ENCODE measurements at regions not wholly inside any gene's neighbourhood (a gene's known extent, or its start where the extent isn't known, plus 50 kb on each side); places are given as distances from the start of the nearest gene placed in this dataset.

DNA sequence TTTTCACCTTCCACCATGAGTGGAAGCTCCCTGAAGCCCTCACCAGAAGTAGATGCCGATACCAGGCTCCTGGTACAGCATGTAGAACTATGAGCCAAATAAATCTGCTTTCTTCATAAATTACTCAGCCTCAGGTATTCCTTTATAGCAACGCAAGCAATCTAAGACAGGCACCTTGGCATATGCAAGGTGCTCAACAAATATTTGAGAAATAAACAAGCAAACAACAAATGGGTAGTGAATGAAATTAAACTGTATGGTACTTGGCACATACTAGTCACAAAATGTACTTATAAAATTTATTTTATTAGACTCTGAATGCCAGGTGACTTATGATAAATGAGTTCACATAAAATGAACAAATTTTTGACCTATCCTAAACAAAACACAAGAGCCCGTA, 220.3 kb downstream of the MAFB start:
- TF ChIP-seq EZH2 (IDR thresholded peaks at IDR 0.05; ENCODE audit: low read depth) (no peak), CTCF (conservative IDR thresholded peaks at IDR 0.05) (no peak)
- BruUV-seq (replicated peaks): no TSS peak
- Histone ChIP-seq H3K79me2 (ENCODE audit: low read depth) (no peaks in the 10 kb centered on the region), H4K20me1 (ENCODE audit: insufficient read depth) (no peaks in the 10 kb centered on the region), H3F3A (ENCODE audit: insufficient read depth, low read depth) (no peaks in the 10 kb centered on the region), H3K4me1 (replicated peaks; ENCODE audit: insufficient read depth) (no peaks in the 10 kb centered on the region), H3K4me2 (no peak overlapping the region), H2AFZ (no peak overlapping the region), H3K4me3 (no peak overlapping the region), H3K36me3 (ENCODE audit: low read depth) (no peaks in the 10 kb centered on the region), H3K9me3 (ENCODE audit: insufficient read depth, low read depth) (no peaks in the 10 kb centered on the region), H3K27ac (no peak overlapping the region), H3K27me3 (ENCODE audit: insufficient read depth, low read depth) (no peaks in the 10 kb centered on the region), H3K9me2 (ENCODE audit: insufficient read depth) (no peaks in the 10 kb centered on the region)
- ChIA-PET POLR2A (ENCODE audit: unreplicated experiment) (no interaction called here), CTCF (no interaction called here)
- no peak for DNase-seq
- intact Hi-C loops (cut with micrococcal nuclease; ENCODE audit: unreplicated experiment): no loop called here

DNA sequence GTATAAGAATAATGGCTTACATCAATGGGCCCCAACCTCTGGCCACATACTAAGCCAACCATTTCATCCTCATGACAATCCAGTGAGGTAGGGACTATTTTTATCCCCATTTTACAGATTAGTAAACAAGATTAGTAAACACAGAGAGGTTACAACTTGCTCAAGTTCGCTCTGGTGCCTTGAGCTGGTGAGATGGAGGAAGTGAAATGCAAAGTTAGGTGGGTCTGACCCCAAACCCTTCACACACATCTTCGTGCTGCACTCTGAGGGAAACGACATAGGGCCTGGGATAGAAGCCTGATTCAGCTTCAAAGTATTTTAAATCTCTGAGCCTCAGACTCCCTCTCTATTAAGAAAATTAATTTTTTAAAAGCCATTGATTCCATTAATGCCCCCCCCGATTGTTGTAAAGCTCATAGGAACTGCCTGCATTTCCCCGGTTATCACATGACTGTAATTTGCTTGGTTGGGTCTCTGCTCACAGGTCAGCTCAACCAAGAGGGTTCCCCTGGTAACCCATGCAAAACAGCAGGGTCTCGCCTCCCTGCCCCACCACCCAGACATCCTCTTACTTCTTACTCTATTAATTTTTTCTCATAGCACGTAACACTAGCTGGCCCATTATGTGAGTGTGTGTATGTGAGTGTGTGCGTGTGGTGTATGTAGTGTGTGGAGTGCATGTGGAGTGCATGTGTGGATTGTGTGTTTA, 221.2 kb downstream of the MAFB start:
- POLR2A ChIA-PET (ENCODE audit: unreplicated experiment): no interaction called here
- no TSS peak for BruUV-seq (replicated peaks)
- H4K20me1 ChIP-seq (ENCODE audit: insufficient read depth): no peaks in the 10 kb centered on the region

DNA sequence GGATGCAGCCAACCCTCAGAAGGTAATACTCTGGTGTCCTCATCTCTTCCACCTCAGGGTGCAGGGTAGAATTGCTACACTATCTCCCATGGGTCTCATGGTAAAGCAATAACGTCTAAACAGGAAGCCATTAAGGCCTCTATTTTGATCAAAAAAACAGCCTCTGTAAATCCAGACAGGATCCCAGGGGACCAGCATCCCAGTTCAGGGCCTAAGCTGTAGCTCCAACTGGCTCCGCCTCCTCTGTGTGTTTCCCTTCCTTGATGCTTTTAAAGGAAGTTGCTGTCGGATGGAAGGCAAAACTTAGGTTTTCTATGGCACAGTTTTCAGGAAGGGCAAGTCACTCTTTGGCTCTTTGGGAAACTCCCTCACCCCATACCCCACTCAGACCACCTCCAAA, 222.0 kb downstream of the MAFB start:
- Histone ChIP-seq H3K4me1 (replicated peaks; ENCODE audit: insufficient read depth) (no peaks in the 10 kb centered on the region), H3K9me2 (ENCODE audit: insufficient read depth) (no peaks in the 10 kb centered on the region), H3K27ac (no peak overlapping the region), H3K4me3 (no peak overlapping the region), H3K27me3 (ENCODE audit: insufficient read depth, low read depth) (no peaks in the 10 kb centered on the region), H3K36me3 (ENCODE audit: low read depth) (no peaks in the 10 kb centered on the region), H2AFZ (no peak overlapping the region), H3F3A (ENCODE audit: insufficient read depth, low read depth) (no peaks in the 10 kb centered on the region), H4K20me1 (ENCODE audit: insufficient read depth) (no peaks in the 10 kb centered on the region), H3K9me3 (ENCODE audit: insufficient read depth, low read depth) (no peaks in the 10 kb centered on the region), H3K4me2 (no peak overlapping the region), H3K79me2 (ENCODE audit: low read depth) (no peaks in the 10 kb centered on the region)
- POLR2A ChIA-PET (ENCODE audit: unreplicated experiment): no interaction called here
- no peak for DNase-seq
- no TSS peak for BruUV-seq (replicated peaks)
- TF ChIP-seq EZH2 (IDR thresholded peaks at IDR 0.05; ENCODE audit: low read depth) (no peak), CTCF (conservative IDR thresholded peaks at IDR 0.05) (no peak)
- CTCF ChIA-PET: no interaction called here
- intact Hi-C loops (cut with micrococcal nuclease; ENCODE audit: unreplicated experiment): no loop called here

More for the DNA sequence above, 221.2 kb downstream of the MAFB start:
- TF ChIP-seq CTCF (conservative IDR thresholded peaks at IDR 0.05): no peak
- TF ChIP-seq EZH2 (IDR thresholded peaks at IDR 0.05; ENCODE audit: low read depth): no peak
- Histone ChIP-seq H3K9me2 (ENCODE audit: insufficient read depth) (no peaks in the 10 kb centered on the region), H3K36me3 (ENCODE audit: low read depth) (no peaks in the 10 kb centered on the region), H3K79me2 (ENCODE audit: low read depth) (no peaks in the 10 kb centered on the region), H3K27ac (no peak overlapping the region), H3K9me3 (ENCODE audit: insufficient read depth, low read depth) (no peaks in the 10 kb centered on the region), H3K4me3 (no peak overlapping the region), H2AFZ (no peak overlapping the region), H3F3A (ENCODE audit: insufficient read depth, low read depth) (no peaks in the 10 kb centered on the region), H3K27me3 (ENCODE audit: insufficient read depth, low read depth) (no peaks in the 10 kb centered on the region), H3K4me2 (no peak overlapping the region), H3K4me1 (replicated peaks; ENCODE audit: insufficient read depth) (no peaks in the 10 kb centered on the region)
- no peak for DNase-seq
- intact Hi-C loops (cut with micrococcal nuclease; ENCODE audit: unreplicated experiment): no loop called here
- CTCF ChIA-PET: no interaction called here
